ENCODE measurements at regions not wholly inside any gene's neighbourhood (a gene's known extent, or its start where the extent isn't known, plus 50 kb on each side); places are given as distances from the start of the nearest gene placed in this dataset.

- TF ChIP-seq ELK1 (IDR thresholded peaks at IDR 0.05; ENCODE audit: borderline replicate concordance, low read depth, low read length) (no peak), CTCF (conservative IDR thresholded peaks at IDR 0.05; ENCODE audit: low read depth, low read length) (no peak), POLR2A (IDR thresholded peaks at IDR 0.05; ENCODE audit: low read depth, low read length) (no peak), NFE2L2 (IDR thresholded peaks at IDR 0.05; ENCODE audit: low read depth, low read length) (no peak), RCOR1 (IDR thresholded peaks at IDR 0.05; ENCODE audit: insufficient replicate concordance, low read length) (no peak), CEBPB (IDR thresholded peaks at IDR 0.05; ENCODE audit: low read depth, low read length) (no peak), MAZ (IDR thresholded peaks at IDR 0.05; ENCODE audit: borderline replicate concordance, low read depth, low read length) (no peak), RFX5 (IDR thresholded peaks at IDR 0.05; ENCODE audit: low read depth, low read length) (no peak), BHLHE40 (IDR thresholded peaks at IDR 0.05; ENCODE audit: low read depth, low read length) (no peak), RAD21 (IDR thresholded peaks at IDR 0.05; ENCODE audit: low read length) (no peak), MAFK (IDR thresholded peaks at IDR 0.05; ENCODE audit: low read depth, low read length) (no peak), MXI1 (IDR thresholded peaks at IDR 0.05; ENCODE audit: borderline replicate concordance, low read depth, low read length) (no peak), FOS (IDR thresholded peaks at IDR 0.05; ENCODE audit: low read depth, low read length) (no peak)
- TF ChIP-seq, protein P1, sequence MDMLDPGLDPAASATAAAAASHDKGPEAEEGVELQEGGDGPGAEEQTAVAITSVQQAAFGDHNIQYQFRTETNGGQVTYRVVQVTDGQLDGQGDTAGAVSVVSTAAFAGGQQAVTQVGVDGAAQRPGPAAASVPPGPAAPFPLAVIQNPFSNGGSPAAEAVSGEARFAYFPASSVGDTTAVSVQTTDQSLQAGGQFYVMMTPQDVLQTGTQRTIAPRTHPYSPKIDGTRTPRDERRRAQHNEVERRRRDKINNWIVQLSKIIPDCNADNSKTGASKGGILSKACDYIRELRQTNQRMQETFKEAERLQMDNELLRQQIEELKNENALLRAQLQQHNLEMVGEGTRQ (IDR thresholded peaks at IDR 0.05; ENCODE audit: low read depth, low read length) = no peak
Observed at GRCh38 chr14:46018846-46019420, 632.6 kb downstream of the RPL10L start.
